Choroid plexus epithelial cell (primary cell): ENCODE measurements at regions not wholly inside any gene's neighbourhood (a gene's known extent, or its start where the extent isn't known, plus 50 kb on each side); places are given as distances from the start of the nearest gene placed in this dataset.

Experiments used
- DNase-seq: peaks from one replicate; pipeline ENCODE4 v3.0.0-alpha.2; 2010; ENCODE audit warnings: low read depth
- H3K4me3 ChIP-seq: 2 replicates; pipeline ENCODE4 v1.5.1; 2011; ENCODE audit warnings: low read depth, mild to moderate bottlenecking, control low read depth, low read length, moderate library complexity
- CTCF ChIP-seq: conservative IDR thresholded peaks from 2 replicates; pipeline ENCODE4 v1.5.1; 2011; ENCODE audit warnings: low read depth, mild to moderate bottlenecking, control low read depth, inconsistent platforms, low read length, moderate library complexity

GRCh38 chr18:29664278-29665036 lies 1378.1 kb downstream of the DSC3 start:
- H3K4me3 ChIP-seq, result no peak overlapping the region
- TF ChIP-seq CTCF, result no peak
- no peak for DNase-seq

GRCh38 chr18:29661924-29662323 lies 1380.6 kb downstream of the DSC3 start:
- DNase-seq, result no peak
- TF ChIP-seq CTCF, result no peak
- H3K4me3 ChIP-seq, result no peak overlapping the region

DNA sequence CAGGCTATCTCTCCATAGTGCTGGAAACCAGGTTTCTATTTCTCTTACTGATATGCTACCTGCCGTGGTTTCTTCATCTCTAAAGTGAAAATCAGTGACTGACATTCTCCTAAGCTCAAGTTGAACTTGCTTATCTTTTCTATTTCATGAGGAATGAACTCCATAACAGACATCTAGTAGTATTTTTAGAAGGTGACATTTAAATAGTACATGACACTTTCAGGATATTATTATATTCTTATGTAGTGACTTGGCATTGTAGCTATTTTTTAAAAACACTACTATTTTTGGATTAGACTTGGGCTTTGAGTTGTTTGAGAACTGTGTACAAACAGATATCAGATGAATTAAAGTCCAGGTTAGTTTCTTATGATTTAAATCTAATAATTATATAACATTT lies 1381.8 kb downstream of the DSC3 start:
- no peak overlapping the region for H3K4me3 ChIP-seq
- no peak for DNase-seq
- no peak for TF ChIP-seq CTCF

DNA sequence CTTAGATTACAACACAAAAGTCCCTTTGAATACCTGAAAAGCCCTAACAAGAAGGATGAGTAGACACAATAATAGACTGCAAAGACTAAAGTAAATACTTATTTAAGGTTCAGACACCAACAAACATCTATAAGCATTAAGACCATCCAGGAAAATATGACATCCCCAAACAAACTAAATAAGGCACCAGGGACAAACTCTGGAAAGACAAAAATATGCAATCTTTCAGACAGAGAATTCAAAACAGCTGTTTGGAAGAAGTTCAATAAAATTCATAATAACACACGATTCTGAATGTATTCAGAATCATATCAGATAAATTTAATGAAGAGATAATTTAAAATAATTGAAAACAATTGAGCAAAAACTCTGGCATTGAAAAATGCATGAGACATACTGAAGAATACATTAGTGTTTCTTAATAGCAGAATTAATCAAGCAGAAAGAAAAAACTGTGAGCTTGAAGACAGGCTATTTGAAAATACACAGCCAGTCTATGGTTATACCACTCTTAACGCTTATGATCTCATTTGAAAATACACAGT lies 1388.8 kb downstream of the DSC3 start:
- no peak overlapping the region for H3K4me3 ChIP-seq
- no peak for DNase-seq
- no peak for TF ChIP-seq CTCF

GRCh38 chr18:29652797-29653196 lies 1389.7 kb downstream of the DSC3 start:
- DNase-seq, result no peak
- no peak for TF ChIP-seq CTCF
- no peak overlapping the region for H3K4me3 ChIP-seq

- DNase-seq, result peak; percentile 17
- TF ChIP-seq CTCF, result no peak
- H3K4me3 ChIP-seq, result no peak overlapping the region
Measured at GRCh38 chr18:29651122-29651680, 1391.3 kb downstream of the DSC3 start.

DNA sequence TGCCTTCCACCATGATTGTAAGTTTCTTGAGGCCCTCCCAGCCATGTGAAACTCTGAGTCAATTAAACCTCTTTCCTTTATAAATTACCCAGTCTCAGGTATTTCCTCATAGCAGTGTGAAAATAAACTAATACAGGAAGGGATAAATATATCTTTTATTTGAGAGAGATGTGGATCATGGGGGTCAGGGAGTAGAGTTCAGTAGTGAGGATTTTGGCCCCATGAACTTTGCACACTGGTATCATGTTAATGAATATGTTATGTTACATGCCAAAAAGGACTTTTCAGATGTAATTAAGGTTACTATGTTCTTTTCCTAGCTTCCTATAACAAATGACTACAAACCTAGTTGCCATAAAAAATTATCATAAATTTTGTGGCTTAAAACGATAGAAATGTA lies 1393.7 kb downstream of the DSC3 start:
- no peak for DNase-seq
- TF ChIP-seq CTCF, result no peak
- no peak overlapping the region for H3K4me3 ChIP-seq
